Stimulated activated CD4-positive, alpha-beta T cell treated with anti-CD3 and anti-CD28 coated beads, Interleukin-12 subunit alpha, Interleukin-12 subunit beta, amount 100 ng/mL, for 24 hours (primary cell): ENCODE measurements at regions not wholly inside any gene's neighbourhood (a gene's known extent, or its start where the extent isn't known, plus 50 kb on each side); places are given as distances from the start of the nearest gene placed in this dataset.

Experiments
- DNase-seq, 2 experiments: peaks; one replicate each; pipeline ENCODE4 v3.0.0-alpha.2; 2020; ENCODE audit warnings: low read depth in 2 of 2

DNA sequence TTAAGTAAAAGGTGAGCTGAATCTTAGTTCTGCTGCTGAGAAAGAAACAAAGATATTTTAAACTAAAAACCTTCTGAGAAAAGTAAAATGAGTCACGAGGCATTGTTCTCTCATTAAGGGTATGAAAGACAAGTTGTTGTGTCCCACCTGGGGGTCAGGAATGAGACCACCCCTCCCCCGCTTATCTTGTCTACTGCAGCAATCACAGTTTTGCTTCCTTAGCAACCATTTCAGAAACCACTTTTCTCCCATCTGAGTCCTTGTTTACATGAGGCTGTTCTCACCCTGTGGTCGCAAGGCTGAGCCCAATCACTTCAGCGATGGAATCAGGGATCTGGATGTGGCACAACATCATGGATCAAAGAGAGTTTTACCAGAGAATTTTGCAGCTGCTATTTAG is 377.6 kb upstream of the NETO1 start:
- DNase-seq, result no peak

DNA sequence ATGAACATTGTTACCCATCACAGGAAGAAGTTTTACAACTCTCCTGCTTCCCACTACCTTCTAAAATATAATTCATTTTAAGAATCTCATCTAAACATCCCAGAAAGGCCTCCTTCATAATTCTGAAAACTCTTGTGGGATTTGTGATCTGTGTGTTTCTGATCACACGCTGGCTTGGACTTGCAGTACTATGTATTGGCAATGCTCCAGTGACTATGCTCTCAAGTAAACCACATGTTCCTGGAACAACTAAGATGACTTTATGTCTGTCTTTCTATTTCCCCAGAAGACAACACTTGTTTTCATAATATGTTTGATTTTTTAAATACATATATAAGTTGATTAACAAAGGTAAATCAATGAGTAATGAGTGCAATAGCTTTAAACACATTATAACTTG is 376.6 kb upstream of the NETO1 start:
- DNase-seq, result no peak

DNA sequence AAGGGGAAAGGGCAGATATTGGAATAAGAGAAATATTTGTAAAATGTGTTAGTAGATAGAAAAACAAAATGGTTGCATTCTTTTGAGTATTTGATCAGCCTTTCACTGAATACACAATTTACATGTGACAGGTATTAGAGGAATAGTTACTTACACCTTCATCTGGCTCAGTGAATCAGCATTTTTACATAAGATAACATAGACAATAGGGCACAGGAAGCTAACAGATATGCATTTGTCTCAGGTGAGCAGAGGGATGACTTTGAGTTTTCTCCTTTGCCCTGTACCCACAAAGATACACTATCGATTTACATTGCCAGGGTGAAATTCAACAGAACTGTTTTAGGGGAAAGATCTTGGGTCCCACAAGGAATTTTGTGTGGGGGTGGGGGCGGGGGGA is 373.1 kb upstream of the NETO1 start:
- DNase-seq, result no peak

DNA sequence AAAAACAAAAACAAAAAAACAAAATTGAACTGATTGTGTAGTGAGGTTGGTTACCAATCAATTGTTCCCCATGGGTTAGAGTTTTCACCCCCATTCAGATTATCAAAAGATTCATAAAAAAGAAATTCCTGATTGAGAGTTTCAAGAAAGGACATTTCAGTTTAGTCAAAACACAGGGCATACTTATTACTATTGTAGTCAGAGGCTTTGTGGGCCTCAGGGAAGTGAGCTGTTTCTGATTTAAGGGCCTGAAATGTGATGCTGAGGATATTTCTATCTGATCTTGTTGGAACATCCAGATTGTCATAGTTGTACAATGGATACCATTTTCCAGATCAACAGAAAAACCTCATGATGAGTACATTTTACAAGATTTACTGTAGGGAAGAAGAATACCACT is 368.1 kb upstream of the NETO1 start:
- DNase-seq, result no peak

DNA sequence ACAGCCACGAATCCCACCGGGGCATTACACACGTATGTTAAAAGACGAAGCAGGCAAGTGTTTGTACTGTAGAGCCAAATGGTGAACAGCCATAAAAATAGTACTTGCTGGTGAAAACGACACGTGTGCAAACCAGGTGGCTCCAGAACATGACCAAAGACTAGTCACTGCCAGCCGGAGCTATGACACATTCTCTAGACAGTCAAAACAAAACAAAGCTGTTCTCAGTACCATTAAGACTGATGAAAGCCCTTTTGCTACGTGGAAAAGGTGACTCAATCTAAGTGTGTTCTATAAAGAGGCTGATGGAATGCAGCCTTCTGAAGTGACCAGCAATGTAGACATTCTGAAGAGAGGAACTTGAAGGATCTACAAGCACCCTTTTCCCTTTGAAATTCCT is 367.7 kb upstream of the NETO1 start:
- no peak for DNase-seq

DNA sequence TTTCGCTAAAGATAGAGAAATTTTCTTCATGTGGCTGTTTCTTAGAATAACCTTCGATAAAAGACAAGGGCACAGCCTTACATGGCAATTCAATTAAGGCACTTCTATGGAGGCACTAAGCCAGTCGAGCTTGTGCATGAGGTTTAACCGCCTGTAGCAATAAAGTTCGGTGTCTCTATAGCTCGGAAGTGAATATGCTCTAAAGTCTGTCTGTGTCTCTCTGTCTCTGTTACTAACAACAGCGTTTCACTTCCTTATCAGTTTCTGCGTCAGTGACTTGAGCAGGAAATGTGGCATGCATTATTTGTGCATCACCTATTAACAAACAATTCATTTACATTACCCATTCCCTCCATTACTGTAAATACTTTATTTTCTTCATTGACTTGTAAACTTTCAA is 365.1 kb upstream of the NETO1 start:
- DNase-seq, result no peak

DNA sequence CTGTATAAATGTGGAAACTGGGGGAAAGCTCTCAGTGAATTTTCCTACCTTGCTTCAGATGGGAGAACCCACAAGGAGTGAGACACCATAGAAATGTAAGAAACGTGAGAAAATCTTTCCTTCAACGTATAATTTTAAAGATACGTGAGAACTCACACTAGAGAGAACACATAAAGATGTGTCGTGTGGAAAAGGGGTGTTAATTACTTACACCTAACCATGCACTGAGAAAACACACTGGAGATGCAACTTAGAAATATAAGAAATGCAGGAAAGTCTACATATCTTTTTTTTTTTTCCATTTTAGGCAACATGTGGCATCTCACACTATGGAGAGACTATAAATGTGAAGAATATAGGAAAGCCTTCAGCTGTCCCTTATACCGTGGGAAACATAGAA is 352.9 kb upstream of the NETO1 start:
- no peak for DNase-seq

DNA sequence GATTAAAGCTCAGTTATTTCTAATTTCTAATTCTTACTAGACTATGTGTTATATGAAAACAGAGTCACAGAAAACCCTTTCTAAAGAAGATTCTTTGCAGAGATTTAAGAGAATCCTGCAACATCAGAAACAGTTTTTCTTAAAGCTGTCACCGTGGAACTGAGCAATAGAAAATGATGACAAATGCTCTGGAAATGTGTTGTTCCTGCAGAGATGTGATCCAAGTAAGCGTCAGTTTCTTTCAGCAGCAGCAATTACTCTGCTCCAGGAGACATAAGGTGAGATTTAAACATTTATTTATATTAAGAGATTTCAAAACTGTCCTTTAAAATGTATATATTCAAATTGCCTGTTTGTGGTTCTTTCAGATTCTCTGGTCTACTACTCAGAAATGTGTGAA is 350.5 kb upstream of the NETO1 start:
- DNase-seq, result no peak

DNA sequence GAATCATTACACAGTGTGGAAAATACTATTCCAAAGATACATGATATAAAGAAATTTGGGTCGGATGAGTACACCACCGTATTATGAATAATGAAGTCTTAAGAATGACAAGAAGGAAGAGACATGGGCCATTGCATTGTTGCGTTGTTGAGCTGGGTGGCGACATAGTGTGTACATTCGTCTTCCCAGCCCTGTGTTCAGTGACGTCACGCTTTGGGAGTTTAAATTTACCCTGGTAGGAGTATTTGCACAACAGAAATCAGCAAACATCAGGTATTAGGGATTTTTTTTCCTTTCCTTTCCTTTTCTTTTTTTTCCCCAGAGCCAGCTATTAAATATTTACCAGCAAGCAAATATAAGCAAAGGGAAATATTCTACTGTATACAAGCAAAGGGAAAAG is 347.2 kb upstream of the NETO1 start:
- DNase-seq, result no peak

DNA sequence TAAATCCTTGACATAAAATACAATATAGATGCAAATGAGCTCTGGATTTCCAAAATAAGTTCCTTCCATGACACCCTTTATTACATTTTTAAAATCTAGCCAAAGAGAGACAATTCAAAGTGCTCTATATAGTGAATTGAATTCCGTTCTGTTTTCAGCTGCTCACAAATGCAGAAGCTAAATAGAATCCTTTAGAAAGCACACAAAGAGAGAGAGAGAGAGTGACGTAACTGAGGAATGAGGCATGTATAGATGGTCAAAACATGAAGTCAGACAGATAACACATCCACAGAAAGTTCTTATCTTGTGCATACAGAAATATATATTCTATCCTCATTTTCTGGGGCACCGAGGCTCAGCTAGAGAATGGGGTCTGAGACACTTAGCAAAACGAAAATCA is 344.7 kb upstream of the NETO1 start:
- no peak for DNase-seq

DNA sequence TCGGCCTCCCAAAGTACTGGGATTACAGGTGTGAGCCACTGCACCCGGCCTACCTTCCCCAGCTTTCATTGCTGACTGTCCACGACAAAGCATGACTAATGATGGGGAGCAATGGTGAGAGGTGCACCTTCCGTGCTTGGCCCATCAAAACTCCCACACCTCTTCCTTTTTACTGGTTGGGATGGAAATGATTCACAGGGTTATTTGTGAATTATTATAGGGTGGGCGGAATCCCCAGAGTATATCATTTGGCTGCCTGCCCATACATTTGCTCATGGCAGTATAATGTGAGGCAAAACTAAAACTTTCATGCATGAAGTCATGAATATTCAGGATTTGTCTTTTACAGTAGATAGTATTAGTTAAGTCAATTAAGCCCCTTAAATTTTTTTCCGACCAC is 334.2 kb upstream of the NETO1 start:
- DNase-seq, result no peak

DNA sequence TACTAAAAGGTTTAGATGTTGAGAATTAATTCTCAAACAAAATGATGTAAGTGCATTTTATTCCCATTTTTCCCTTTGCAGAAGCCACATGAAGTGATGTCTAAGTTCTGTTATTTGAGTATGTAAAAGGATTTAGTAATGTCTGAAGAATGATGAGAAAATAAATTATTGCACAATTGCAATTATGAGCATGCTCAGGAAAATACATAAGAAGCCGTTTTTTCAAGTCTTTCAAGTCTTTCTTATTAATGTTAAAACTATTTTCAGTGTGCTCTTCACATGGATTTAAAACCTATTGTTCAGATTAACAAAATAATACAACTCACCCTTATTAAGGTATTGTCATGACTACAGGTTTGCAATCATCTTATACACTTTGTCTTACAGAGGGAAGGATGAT is 331.4 kb upstream of the NETO1 start:
- DNase-seq, result no peak

DNA sequence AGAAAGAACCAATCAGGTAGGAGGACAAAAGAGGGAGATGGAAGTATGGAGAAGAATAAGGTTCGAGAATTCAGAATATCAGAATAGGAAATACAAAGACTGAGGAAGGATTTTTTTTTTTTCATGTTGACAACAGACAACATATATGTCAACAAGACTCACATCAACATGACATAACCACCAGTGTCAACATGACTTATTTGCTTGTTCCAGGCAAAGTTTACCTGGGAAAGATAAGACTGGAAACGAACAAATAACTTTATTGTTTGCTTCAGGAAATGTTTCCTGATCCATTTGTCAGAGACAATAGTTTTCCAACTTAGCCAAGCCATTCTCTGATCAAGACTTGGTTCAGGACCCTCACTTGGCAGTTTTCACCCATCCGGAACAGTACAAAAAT is 321.9 kb upstream of the NETO1 start:
- DNase-seq, result no peak

DNA sequence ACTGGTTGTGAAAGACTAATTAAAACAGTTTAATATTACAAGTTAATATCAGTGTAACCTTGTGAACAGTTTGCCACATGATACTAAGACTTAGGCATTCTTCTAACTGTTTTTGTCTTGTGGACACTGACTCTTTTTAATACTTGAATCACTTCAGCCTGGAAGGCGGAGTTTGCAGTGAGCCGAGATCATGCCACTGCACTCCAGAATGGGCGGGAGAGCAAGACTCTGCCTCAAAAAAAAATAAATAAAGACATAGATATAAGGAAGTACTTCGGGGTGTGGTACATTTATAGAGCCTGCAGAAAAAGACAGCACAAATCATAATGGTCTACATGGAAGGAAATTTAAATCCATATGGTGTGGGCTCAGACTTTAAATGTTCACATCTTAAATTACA is 300.4 kb upstream of the NETO1 start:
- no peak for DNase-seq

DNA sequence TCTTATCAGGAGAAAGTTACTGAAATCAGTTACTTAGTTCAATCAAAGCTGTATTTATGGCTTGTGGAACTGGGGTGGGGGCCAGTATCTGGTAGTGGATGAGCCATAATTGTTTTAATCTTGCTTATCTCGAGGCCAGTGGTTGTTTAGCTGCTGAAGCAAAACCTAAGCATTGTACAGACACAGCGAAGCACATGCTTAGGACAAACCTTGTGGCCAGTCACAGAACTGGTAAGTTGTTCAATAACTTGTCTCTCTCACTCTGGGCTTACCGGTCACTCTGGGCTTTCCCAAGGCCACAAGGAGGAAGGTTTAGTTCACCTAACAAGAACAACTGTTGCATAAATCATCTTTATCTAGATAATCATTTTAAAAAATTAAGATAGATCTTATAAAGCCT is 296.6 kb upstream of the NETO1 start:
- no peak for DNase-seq

DNA sequence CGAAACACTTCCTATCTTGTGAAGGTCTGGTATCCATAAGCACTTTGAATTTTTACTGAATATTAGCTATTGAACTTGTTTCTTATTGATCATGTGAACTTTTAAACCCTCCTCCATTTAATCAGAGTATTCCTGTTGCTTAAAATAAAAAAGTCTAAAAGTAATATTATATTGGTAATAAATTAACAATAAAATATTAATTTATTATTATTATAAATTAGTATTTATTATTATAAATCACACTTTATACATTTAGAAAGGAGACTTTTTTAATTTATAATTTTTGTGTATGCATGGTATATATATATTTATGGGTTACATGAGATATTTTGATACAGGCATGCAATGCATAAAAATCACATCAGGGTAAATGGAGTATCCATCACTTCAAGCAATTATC is 295.4 kb upstream of the NETO1 start:
- DNase-seq, result no peak

DNA sequence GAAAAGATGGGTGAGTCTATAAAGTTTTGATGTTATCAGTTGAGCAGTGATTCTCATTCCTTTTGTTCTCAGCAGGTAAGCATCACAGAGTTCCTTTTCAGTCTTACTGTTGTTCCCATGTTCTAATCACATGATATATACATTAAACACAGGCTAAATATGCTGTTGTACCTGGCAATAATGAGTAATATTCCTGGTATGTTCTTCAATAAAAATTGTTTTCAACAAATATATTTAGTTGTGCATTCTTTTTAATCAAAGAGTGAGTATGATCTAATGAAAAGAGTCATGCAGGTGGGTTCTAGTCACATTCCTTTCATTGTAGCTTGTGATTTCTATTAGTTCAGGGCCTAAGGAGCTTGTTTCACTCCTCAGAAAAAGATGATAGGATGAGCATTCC is 288.3 kb upstream of the NETO1 start:
- DNase-seq, result no peak

DNA sequence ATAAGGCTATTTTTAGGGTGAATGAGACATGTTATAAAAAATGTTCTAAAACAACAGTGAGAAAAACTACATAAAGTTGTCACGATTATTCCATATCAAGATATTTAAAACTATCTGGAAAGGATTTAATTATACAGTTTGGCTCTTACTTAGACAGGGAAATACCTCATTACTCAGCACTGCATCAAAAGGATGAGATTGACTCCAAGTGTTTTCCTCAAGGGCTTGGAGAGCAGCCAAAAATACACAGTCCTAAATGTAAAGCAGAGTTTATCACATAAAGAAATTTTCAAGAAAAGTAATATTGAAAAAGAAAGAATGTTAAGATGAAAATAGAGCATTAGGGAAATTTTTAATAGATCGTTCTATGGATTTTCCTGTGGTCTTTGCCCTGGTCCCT is 285.5 kb upstream of the NETO1 start:
- no peak for DNase-seq

DNA sequence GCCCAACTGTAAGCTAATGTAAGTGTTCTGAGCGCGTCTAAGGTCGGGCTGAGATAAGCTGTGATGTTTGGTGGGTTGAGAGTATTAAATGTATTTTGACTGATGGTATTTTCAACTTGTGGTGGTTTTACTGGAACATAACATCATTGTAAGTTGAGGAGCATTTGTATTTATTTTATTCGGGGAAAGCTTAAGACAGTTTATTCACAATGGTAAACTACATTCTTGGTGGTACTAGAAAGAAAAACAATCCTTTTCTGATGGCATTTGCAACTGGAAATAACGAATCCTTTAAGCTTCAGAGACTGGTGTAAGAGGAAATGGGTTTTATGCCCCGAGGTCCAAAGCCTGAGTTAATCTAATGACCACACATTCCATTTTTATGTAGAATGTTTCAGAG is 283.3 kb upstream of the NETO1 start:
- no peak for DNase-seq

DNA sequence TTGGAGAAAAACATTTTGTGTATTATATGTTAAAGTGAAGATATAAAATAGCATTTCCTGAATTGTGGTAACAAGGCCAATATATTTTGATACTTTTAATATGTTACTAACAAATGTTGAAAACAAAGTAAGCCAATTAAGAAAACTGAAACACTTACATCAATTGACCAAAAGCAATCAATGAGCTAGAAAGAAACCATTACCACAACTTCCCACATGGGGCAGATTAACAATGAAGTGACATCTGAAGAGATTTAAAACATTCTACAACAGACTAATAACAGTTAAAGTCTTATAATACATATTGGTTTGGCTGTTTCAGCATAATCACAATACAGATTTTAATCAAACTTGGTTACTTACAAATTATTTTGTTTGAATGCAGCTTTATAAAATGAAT is 282.4 kb upstream of the NETO1 start:
- DNase-seq, result no peak

DNA sequence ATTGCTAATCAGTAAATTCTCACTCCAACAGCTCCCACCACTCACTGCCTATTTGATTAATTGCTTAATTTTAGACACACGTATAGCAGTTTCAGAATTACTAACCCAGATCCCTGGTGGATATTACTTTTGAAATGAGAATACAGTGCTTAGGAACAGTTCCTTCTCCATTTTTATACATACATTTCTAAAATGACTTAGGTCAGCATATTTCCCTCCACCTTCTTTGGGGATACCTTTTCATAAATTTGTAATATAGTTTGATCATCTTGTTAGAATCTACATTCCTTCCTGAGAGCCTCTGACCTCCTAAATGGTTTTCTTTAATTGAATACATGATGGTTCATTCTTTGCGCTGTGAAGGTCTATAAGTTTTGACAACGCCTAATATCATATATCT is 279.8 kb upstream of the NETO1 start:
- no peak for DNase-seq

DNA sequence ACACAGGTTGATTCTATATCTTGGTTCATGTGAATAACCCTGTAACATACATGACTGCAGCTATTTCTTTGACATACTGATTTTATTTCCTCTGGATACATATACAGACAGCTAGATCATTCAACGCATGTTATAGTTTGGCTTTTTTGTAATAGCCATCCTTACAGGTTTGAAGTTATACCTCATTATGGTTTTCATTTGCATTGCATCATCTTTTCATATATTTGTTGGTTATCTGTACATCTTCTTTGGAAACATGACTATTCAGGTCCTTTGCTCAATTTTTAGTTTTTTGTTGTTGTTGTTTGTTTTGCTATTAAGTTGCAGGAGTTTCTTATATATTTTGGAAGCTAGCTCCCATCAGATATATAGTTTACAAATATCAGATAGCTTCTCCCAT is 276.2 kb upstream of the NETO1 start:
- no peak for DNase-seq

DNA sequence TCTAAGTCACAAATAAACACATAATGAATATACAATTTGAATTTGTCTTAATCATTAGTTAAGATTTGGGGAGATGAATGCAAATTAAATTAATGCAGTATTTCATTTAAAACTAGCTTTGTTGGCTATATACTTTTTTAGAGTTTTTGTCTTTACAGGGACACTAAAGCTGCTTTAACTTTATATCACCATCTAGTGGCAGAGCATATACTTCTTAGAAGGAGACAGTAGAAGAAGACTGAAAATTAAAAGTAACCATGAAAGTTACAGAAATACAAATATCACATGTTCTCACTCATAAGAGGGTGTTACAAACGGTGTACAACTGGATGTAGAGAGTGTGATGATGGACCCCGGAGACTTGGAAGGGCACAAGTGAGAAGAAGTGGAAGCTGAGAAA is 268.3 kb upstream of the NETO1 start:
- no peak for DNase-seq

DNA sequence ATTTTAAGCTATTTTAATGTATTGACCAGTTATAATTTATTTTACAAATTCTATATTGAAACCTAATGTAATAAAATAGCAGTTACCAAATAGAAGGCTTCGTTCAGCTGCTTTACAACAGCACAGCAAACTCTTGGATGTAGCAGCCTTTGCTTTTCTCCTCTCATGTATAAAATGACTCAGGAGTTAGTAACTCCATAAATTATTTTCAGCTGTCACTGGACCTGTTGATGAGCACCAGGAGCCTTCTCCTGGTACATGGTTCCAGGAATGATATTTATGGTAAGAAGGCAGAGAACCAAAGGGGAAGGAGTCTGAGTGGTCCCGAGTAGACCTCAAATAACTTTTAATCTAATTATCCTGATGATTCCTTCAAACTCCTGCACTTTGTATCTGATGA is 256.4 kb upstream of the NETO1 start:
- no peak for DNase-seq

DNA sequence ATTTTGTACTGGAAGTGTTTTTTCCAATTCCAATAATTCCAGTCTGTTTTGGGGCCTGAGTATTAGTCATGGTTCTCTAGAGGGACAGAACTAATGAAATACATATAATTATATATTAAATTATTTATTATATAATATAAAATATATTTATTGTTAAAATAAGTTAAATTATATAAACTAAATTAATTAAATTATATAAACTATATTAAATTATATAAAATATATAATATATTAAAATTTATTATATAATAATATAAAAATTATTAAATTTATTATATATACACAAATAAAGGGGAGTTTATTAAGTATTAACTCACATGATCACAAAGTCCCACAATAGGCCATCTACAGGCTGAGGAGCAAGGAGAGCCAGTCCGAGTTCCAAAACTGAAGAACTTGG is 253.4 kb upstream of the NETO1 start:
- DNase-seq, result no peak
